C4-2B (cell line): ENCODE measurements at regions not wholly inside any gene's neighbourhood (a gene's known extent, or its start where the extent isn't known, plus 50 kb on each side); places are given as distances from the start of the nearest gene placed in this dataset.

Experiments
- CTCF ChIP-seq: fragments of 450-650 bp; conservative IDR thresholded peaks from 2 replicates; pipeline ENCODE4 v1.5.1; 2017; ENCODE audit warnings: mild to moderate bottlenecking
- ZFX ChIP-seq: fragments of 450-650 bp; IDR thresholded peaks from 2 replicates; pipeline ENCODE4 v1.6.1; 2017

- TF ChIP-seq CTCF (no peak), ZFX (no peak)
These were observed 531.2 kb upstream of the ATP2B1 start for GRCh38 chr12:90239732-90240260.
